Left ventricle myocardium inferior (tissue), 1 donor: ENCODE measurements at regions not wholly inside any gene's neighbourhood (a gene's known extent, or its start where the extent isn't known, plus 50 kb on each side); places are given as distances from the start of the nearest gene placed in this dataset.

Experiments used
- DNase-seq: peaks from one replicate; pipeline ENCODE4 v3.0.0-alpha.2; 2020
- H3K27ac ChIP-seq: fragments of 200-600 bp; replicated peaks from 2 replicates; pipeline ENCODE4 v1.8.0; 2021
- H3K27me3 ChIP-seq: fragments of 200-600 bp; 2 replicates; pipeline ENCODE4 v1.8.0; 2021; ENCODE audit warnings: low read depth
- H3K36me3 ChIP-seq: fragments of 200-600 bp; 2 replicates; pipeline ENCODE4 v1.8.0; 2021
- H3K4me1 ChIP-seq: fragments of 200-600 bp; 2 replicates; pipeline ENCODE4 v1.8.0; 2021
- H3K4me3 ChIP-seq: fragments of 200-600 bp; 2 replicates; pipeline ENCODE4 v1.8.0; 2021; ENCODE audit warnings: mild to moderate bottlenecking, moderate library complexity
- H3K9me3 ChIP-seq: fragments of 200-600 bp; replicated peaks from 2 replicates; pipeline ENCODE4 v1.8.0; 2021
- intact Hi-C: fragments of 100-400 bp; cut with micrococcal nuclease; formaldehyde crosslinking; loops from one replicate; pipeline ENCODE4 v1.11.0; 2022
- TF ChIP-seq, protein P1 (sequence below): fragments of 200-600 bp; IDR thresholded peaks from 2 replicates; pipeline ENCODE4 v1.8.0; 2021; ENCODE audit warnings: antibody characterized with exemption, mild to moderate bottlenecking, borderline replicate concordance
- donor health status: DM: no; HTN: yes; CAD: no; lungs with severe emphysema.

DNA sequence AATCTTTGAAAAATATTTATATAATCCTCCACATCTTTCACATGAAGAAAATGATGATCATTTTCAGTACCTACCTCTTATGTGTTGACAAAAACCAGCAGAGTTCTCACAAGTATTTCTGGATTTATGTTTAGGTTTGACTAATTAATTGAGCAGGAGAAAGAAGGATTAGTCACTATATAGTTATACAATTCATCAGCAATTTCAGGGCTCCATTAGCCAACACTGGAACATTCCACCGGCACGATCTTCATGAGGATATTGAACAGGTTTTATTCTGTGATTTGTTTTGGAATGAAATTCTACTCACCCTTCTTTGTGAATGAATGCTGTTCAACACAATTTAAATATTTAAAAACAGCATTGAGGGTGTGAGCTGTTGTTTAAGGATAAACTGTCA lies 163.2 kb downstream of the SEM1 start:
- Histone ChIP-seq H3K4me3 (no peak overlapping the region), H3K36me3 (no peaks in the 10 kb centered on the region), H3K27me3 (no peaks in the 10 kb centered on the region), H3K4me1 (no peaks in the 10 kb centered on the region), H3K27ac (no peak overlapping the region), H3K9me3 (peaks cover 8% of the 10 kb centered on the region)
- intact Hi-C loops: no loop called here
- DNase-seq: no peak
- TF ChIP-seq, protein P1, sequence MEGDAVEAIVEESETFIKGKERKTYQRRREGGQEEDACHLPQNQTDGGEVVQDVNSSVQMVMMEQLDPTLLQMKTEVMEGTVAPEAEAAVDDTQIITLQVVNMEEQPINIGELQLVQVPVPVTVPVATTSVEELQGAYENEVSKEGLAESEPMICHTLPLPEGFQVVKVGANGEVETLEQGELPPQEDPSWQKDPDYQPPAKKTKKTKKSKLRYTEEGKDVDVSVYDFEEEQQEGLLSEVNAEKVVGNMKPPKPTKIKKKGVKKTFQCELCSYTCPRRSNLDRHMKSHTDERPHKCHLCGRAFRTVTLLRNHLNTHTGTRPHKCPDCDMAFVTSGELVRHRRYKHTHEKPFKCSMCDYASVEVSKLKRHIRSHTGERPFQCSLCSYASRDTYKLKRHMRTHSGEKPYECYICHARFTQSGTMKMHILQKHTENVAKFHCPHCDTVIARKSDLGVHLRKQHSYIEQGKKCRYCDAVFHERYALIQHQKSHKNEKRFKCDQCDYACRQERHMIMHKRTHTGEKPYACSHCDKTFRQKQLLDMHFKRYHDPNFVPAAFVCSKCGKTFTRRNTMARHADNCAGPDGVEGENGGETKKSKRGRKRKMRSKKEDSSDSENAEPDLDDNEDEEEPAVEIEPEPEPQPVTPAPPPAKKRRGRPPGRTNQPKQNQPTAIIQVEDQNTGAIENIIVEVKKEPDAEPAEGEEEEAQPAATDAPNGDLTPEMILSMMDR: no peak

DNA sequence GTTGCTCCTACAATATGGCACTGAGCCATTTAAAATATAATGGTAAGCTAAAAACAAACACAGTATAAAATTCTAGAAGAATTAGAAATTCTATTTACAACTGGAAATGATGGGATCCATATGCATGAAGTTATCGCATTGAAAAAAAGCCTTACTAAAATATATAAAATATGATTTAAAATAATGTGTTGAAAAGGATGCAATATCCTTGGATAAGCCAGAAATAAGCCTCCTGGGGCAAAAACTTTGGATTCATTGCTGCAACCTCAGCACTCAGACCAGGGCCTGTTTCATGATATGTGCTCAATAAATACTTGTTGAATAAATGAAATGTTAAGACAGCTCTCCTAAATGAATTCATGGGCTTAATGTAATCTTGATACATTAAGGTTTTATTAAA lies 170.2 kb downstream of the SEM1 start:
- Histone ChIP-seq H3K4me1 (no peaks in the 10 kb centered on the region), H3K4me3 (no peak overlapping the region), H3K36me3 (no peaks in the 10 kb centered on the region), H3K9me3 (peaks cover 9% of the 10 kb centered on the region), H3K27ac (no peak overlapping the region), H3K27me3 (no peaks in the 10 kb centered on the region)
- TF ChIP-seq, protein P1: no peak
- DNase-seq: no peak
- intact Hi-C loops: no loop called here

DNA sequence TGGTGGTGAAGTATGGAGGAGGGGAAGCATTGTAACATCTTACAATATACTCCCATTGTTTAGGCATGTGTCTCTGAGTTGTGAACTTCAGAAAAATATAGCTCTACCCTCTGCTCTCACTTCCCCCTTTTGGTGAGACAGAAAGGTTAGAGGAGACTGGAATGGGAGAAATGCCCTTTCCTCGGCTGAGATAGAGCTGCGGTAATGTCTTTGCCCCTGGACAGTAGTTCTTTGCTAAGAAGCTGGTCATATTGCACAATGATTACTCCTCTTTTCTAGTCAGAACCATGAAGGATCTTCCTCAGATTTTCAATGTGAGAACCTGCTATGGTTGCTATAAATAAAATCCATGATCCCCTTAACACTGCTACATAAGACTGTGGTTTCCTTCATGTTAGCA lies 171.0 kb downstream of the SEM1 start:
- TF ChIP-seq, protein P1: no peak
- Histone ChIP-seq H3K9me3 (peaks cover 9% of the 10 kb centered on the region), H3K4me3 (no peak overlapping the region), H3K36me3 (no peaks in the 10 kb centered on the region), H3K4me1 (no peaks in the 10 kb centered on the region), H3K27me3 (no peaks in the 10 kb centered on the region), H3K27ac (no peak overlapping the region)
- intact Hi-C loops: no loop called here
- no peak for DNase-seq

DNA sequence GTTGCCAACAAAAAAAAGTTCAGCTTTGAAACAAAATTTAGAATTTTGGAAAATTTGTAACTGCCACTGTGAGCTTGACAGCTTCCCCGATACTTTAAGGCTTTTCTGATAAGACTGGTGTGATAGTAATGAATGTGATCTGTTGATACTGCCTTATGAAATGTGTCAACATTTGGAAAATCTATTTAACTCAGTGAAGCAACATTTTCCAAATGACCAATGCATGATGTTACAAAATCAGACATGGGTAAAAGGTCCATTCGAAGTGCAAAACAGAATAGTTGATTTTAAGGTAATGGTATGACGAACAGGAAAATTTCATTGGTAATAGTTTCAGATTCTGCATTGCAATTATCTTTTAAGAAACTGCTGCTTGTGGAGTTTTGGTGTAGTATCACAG lies 175.4 kb downstream of the SEM1 start:
- Histone ChIP-seq H3K9me3 (peaks cover 5% of the 10 kb centered on the region), H3K36me3 (no peaks in the 10 kb centered on the region), H3K4me3 (no peak overlapping the region), H3K27me3 (no peaks in the 10 kb centered on the region), H3K4me1 (no peaks in the 10 kb centered on the region), H3K27ac (no peak overlapping the region)
- intact Hi-C loops: no loop called here
- TF ChIP-seq, protein P1: no peak
- DNase-seq: no peak

DNA sequence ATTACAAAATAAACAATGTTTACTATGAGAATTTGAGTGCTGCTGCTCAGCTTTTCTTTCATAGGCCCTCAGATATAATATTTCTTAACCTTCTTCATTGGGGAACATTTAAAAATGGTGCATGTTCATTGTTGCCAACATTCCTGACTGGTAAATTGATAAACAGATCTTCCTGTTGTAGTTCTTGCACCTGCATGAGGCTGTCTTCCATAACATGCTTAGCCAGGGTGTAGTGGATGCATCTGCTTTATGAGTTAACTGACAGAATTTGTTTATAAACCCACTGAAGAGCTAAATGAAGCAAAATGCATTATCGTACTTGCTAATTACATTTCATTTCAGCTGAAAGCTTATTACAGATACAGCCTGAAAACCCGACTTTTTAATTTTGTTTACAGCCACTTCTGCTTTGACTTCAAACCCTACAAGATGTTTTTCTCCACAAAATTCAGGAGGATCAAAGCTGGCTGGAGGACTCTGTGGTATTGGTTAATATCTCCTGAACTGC lies 177.2 kb downstream of the SEM1 start:
- no peaks in the 10 kb centered on the region for H3K36me3 ChIP-seq
- DNase-seq: no peak
- no peaks in the 10 kb centered on the region for H3K27me3 ChIP-seq
- no peak overlapping the region for H3K4me3 ChIP-seq
- no peaks in the 10 kb centered on the region for H3K9me3 ChIP-seq
- H3K4me1 ChIP-seq: no peaks in the 10 kb centered on the region
- intact Hi-C loops: no loop called here
- TF ChIP-seq, protein P1: no peak
- H3K27ac ChIP-seq: no peak overlapping the region

DNA sequence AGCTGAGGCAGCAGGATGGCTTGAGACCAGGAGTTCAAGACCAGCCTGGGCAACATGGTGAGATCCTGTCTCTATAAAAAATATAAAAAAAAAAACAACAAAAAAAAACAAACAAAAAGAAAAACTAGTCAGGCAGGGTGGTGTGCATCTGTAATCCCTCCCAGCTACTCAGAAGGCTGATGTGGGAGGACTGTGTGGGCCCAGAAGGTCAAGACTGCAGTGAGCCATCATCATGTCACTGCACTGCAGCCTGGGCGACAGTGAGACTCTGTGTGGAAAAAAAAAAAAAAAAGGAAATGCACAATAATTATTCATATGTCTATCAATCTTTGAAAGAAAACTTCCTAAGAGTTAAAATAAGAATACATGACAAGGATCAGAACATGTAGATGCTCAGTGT lies 178.3 kb downstream of the SEM1 start:
- intact Hi-C loops: no loop called here
- Histone ChIP-seq H3K9me3 (no peaks in the 10 kb centered on the region), H3K27me3 (no peaks in the 10 kb centered on the region), H3K36me3 (no peaks in the 10 kb centered on the region), H3K4me3 (no peak overlapping the region), H3K27ac (no peak overlapping the region), H3K4me1 (no peaks in the 10 kb centered on the region)
- no peak for DNase-seq
- TF ChIP-seq, protein P1: no peak
